ENCODE measurements at regions not wholly inside any gene's neighbourhood (a gene's known extent, or its start where the extent isn't known, plus 50 kb on each side); places are given as distances from the start of the nearest gene placed in this dataset.

GRCh38 chr14:76264384-76264783 is 111.6 kb upstream of the ESRRB start:
- no peak for TF ChIP-seq CTCF (IDR thresholded peaks at IDR 0.05)
- TF ChIP-seq POLR2A (IDR thresholded peaks at IDR 0.05): no peak

Measured in lower leg skin (tissue), 3 donors.